ENCODE measurements at regions not wholly inside any gene's neighbourhood (a gene's known extent, or its start where the extent isn't known, plus 50 kb on each side); places are given as distances from the start of the nearest gene placed in this dataset.

DNA sequence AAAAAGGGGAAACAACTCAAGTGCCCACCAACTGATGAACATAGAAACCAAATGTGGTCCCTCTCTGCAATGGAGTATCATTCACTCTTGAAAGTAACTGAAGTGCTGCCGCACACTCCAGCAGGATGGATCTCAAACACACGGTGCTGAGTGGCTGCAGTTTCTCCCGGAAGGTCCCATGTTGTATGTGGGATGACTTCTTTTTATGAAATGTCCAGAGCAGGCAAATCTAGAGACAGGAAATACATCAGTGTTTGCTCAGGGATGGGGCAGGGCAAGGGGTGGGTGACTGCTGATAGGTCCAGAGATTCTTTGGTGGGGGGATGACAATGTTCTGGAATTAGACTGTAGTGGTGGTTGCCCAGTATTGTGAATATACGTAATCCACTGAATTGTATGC lies 89.9 kb upstream of the ADAMTS2 start:
- Histone ChIP-seq H3K9me2 (replicated peaks; ENCODE audit: low read depth, low read length) (no peaks in the 10 kb centered on the region), H3K4me1 (ENCODE audit: insufficient read depth, low read length, poor library complexity, severe bottlenecking) (no peaks in the 10 kb centered on the region), H3K27me3 (ENCODE audit: insufficient read depth, low read length, poor library complexity, severe bottlenecking) (no peaks in the 10 kb centered on the region), H3K4me2 (ENCODE audit: low read depth, low read length, poor library complexity, severe bottlenecking) (no peak overlapping the region), H4K20me1 (ENCODE audit: insufficient read depth, low read length, poor library complexity, severe bottlenecking) (no peaks in the 10 kb centered on the region), H3K4me3 (ENCODE audit: low read length, poor library complexity, severe bottlenecking) (no peak overlapping the region), H3K9ac (ENCODE audit: low read depth, low read length, poor library complexity, severe bottlenecking) (no peak overlapping the region), H3K79me2 (ENCODE audit: insufficient read depth, low read length) (no peaks in the 10 kb centered on the region), H2AFZ (ENCODE audit: low read length) (no peak overlapping the region), H3K36me3 (ENCODE audit: insufficient read depth, low read length) (no peaks in the 10 kb centered on the region), H3F3A (ENCODE audit: low read depth) (no peaks in the 10 kb centered on the region), H3K9me3 (ENCODE audit: insufficient read depth, low read depth, low read length) (no peaks in the 10 kb centered on the region)
- no peak for TF ChIP-seq EZH2phosphoT487 (IDR thresholded peaks at IDR 0.05; ENCODE audit: borderline replicate concordance)
- TF ChIP-seq, protein P1, sequence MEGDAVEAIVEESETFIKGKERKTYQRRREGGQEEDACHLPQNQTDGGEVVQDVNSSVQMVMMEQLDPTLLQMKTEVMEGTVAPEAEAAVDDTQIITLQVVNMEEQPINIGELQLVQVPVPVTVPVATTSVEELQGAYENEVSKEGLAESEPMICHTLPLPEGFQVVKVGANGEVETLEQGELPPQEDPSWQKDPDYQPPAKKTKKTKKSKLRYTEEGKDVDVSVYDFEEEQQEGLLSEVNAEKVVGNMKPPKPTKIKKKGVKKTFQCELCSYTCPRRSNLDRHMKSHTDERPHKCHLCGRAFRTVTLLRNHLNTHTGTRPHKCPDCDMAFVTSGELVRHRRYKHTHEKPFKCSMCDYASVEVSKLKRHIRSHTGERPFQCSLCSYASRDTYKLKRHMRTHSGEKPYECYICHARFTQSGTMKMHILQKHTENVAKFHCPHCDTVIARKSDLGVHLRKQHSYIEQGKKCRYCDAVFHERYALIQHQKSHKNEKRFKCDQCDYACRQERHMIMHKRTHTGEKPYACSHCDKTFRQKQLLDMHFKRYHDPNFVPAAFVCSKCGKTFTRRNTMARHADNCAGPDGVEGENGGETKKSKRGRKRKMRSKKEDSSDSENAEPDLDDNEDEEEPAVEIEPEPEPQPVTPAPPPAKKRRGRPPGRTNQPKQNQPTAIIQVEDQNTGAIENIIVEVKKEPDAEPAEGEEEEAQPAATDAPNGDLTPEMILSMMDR (conservative IDR thresholded peaks at IDR 0.05; ENCODE audit: low read length), result no peak

- Histone ChIP-seq H3K9me2 (replicated peaks; ENCODE audit: low read depth, low read length) (no peaks in the 10 kb centered on the region), H3K4me1 (ENCODE audit: insufficient read depth, low read length, poor library complexity, severe bottlenecking) (no peaks in the 10 kb centered on the region), H3F3A (ENCODE audit: low read depth) (no peaks in the 10 kb centered on the region), H3K79me2 (ENCODE audit: insufficient read depth, low read length) (no peaks in the 10 kb centered on the region), H4K20me1 (ENCODE audit: insufficient read depth, low read length, poor library complexity, severe bottlenecking) (no peaks in the 10 kb centered on the region), H2AFZ (ENCODE audit: low read length) (no peak overlapping the region), H3K27me3 (ENCODE audit: insufficient read depth, low read length, poor library complexity, severe bottlenecking) (no peaks in the 10 kb centered on the region), H3K4me3 (ENCODE audit: low read length, poor library complexity, severe bottlenecking) (no peak overlapping the region), H3K4me2 (ENCODE audit: low read depth, low read length, poor library complexity, severe bottlenecking) (no peak overlapping the region), H3K9ac (ENCODE audit: low read depth, low read length, poor library complexity, severe bottlenecking) (no peak overlapping the region), H3K9me3 (ENCODE audit: insufficient read depth, low read depth, low read length) (no peaks in the 10 kb centered on the region), H3K36me3 (ENCODE audit: insufficient read depth, low read length) (no peaks in the 10 kb centered on the region)
- TF ChIP-seq, protein P1 (conservative IDR thresholded peaks at IDR 0.05; ENCODE audit: low read length), result no peak
- no peak for TF ChIP-seq EZH2phosphoT487 (IDR thresholded peaks at IDR 0.05; ENCODE audit: borderline replicate concordance)
Observed at GRCh38 chr5:179432547-179432946, 87.3 kb upstream of the ADAMTS2 start.

- H3K27me3 ChIP-seq (ENCODE audit: insufficient read depth, low read length, poor library complexity, severe bottlenecking), result no peaks in the 10 kb centered on the region
- no peak overlapping the region for H2AFZ ChIP-seq (ENCODE audit: low read length)
- H3K9ac ChIP-seq (ENCODE audit: low read depth, low read length, poor library complexity, severe bottlenecking), result no peak overlapping the region
- TF ChIP-seq, protein P1 (conservative IDR thresholded peaks at IDR 0.05; ENCODE audit: low read length), result no peak
- TF ChIP-seq EZH2phosphoT487 (IDR thresholded peaks at IDR 0.05; ENCODE audit: borderline replicate concordance), result no peak
- H3K4me1 ChIP-seq (ENCODE audit: insufficient read depth, low read length, poor library complexity, severe bottlenecking), result no peaks in the 10 kb centered on the region
- H3K36me3 ChIP-seq (ENCODE audit: insufficient read depth, low read length), result no peaks in the 10 kb centered on the region
- H3K79me2 ChIP-seq (ENCODE audit: insufficient read depth, low read length), result no peaks in the 10 kb centered on the region
- H3K9me2 ChIP-seq (replicated peaks; ENCODE audit: low read depth, low read length), result no peaks in the 10 kb centered on the region
- H3F3A ChIP-seq (ENCODE audit: low read depth), result no peaks in the 10 kb centered on the region
- H3K4me2 ChIP-seq (ENCODE audit: low read depth, low read length, poor library complexity, severe bottlenecking), result no peak overlapping the region
- no peak overlapping the region for H3K4me3 ChIP-seq (ENCODE audit: low read length, poor library complexity, severe bottlenecking)
- H3K9me3 ChIP-seq (ENCODE audit: insufficient read depth, low read depth, low read length), result no peaks in the 10 kb centered on the region
- no peaks in the 10 kb centered on the region for H4K20me1 ChIP-seq (ENCODE audit: insufficient read depth, low read length, poor library complexity, severe bottlenecking)
Observed at GRCh38 chr5:179431221-179431824, 86.1 kb upstream of the ADAMTS2 start.
